Heart right ventricle (tissue), 16 donors: ENCODE measurements at regions not wholly inside any gene's neighbourhood (a gene's known extent, or its start where the extent isn't known, plus 50 kb on each side); places are given as distances from the start of the nearest gene placed in this dataset.
"Not testable (repeated sequence)": the region's sequence is repeated elsewhere in the genome, so short reads cannot be mapped to it uniquely, and the experiment has no call there.

Experiments used
- ATAC-seq, 8 donors: fragments of 200-7000 bp; cut with Tn5 transposase; one replicate each; pipeline ENCODE4 v1.9.1; 2020; ENCODE audit warnings: mild to moderate bottlenecking in 8 of 8, moderate library complexity in 8 of 8, moderate number of reproducible peaks in 1 of 8
- DNase-seq, 2 donors: peaks; one replicate each; pipeline ENCODE4 v3.0.0-alpha.2; 2020
- H3K27ac ChIP-seq, 10 donors: fragments of 200-600 bp; sonication (generic) in 2 of 10; one replicate each; pipeline versions ENCODE4 v1.5.0 to v1.8.0; 2020 to 2022; ENCODE audit warnings: mild to moderate bottlenecking in 3 of 10
- H3K27me3 ChIP-seq, 7 donors: fragments of 200-600 bp; one replicate each; pipeline ENCODE4 v1.8.0; 2021 to 2022; ENCODE audit warnings: mild to moderate bottlenecking in 2 of 7
- H3K36me3 ChIP-seq, 9 donors: fragments of 200-600 bp; sonication (generic) in 1 of 9; one replicate each; pipeline versions ENCODE4 v1.5.0 to v1.8.0; 2020 to 2022; ENCODE audit warnings: mild to moderate bottlenecking in 2 of 9
- H3K4me1 ChIP-seq, 9 donors: fragments of 200-600 bp; sonication (generic) in 1 of 9; one replicate each; pipeline versions ENCODE4 v1.5.0 to v1.8.0; 2020 to 2022; ENCODE audit warnings: mild to moderate bottlenecking in 4 of 9
- H3K4me3 ChIP-seq, 10 donors: fragments of 200-600 bp; sonication (generic) in 2 of 10; one replicate each; pipeline versions ENCODE4 v1.5.0 to v1.8.0; 2020 to 2022; ENCODE audit warnings: mild to moderate bottlenecking in 7 of 10, moderate library complexity in 2 of 10
- H3K9me3 ChIP-seq, 11 donors: fragments of 200-600 bp in 10 of 11; sonication (generic) in 2 of 11; one replicate each; pipeline versions ENCODE4 v1.5.0 to v1.8.0; 2013 to 2022; ENCODE audit warnings: mild to moderate bottlenecking in 2 of 11, control low read depth in 1 of 11, moderate library complexity in 1 of 11
- CTCF ChIP-seq, 9 donors: fragments of 200-600 bp; sonication (generic) in 2 of 9; IDR thresholded peaks; one replicate each; pipeline versions ENCODE4 v1.5.0 to v1.8.0; 2021 to 2022; ENCODE audit warnings: antibody characterized with exemption in 9 of 9, mild to moderate bottlenecking in 5 of 9, moderate library complexity in 1 of 9
- WGBS, 2 donors: extraction: QIAGEN DNeasy Blood & Tissue Kit; methylation state at CpG; one replicate each; pipeline ENCODE4 v1.1.7; 2013; ENCODE audit warnings: inconsistent platforms in 1 of 2; 5-methylcytosine and 5-hydroxymethylcytosine counted together
- intact Hi-C, 10 donors: fragments of 100-400 bp; cut with DNase I; formaldehyde crosslinking; loops; one replicate each; pipeline versions ENCODE4 v1.11.1 to v1.14.2; 2022
- donor health status: Arrhythmogenic right ventricular cardiomyopathy.
- donor health status: ischemic (EF 13 %, LVEDD 7.1; RV severe dilation, severe dysfunction).
- donor health status: healthy with polysubstance abuse.
- donor health status: DM: no; HTN: yes; CAD: no.
- donor health status: DM: no; HTN: no; CAD: no.
- donor health status: ischemic (EF 25% LVEDD 6.9; RV normal size, moderate dysfunction).
- donor health status: ischemic (EF 25% LVEDD 5.7; RV mildly dilated, moderate dysfunction).
- donor health status: healthy.
- donor health status: DM: yes; HTN: yes; CAD: no.
- donor health status: Ischemic cardiomyopathy.
- donor health status: ischemic (EF 35%, LVEDD 5.7; RV mildly dilated, moderate dysfunction).
- donor health status: nonischemic (EF 11% LVEDD 7.7; RV severe dilation, severe dysfunction).
- donor health status: DM: yes; HTN: yes; CAD: no.
- donor health status: PGD.
- donor health status: ischemic (EF 29% LVEDD 5.4; RV normal size, mild dysfunction).
- donor health status: nonischemic (EF 23%, LVEDD 6.1; RV moderate dilation, normal function).

- intact Hi-C loops: no loop called here
- Histone ChIP-seq H3K4me1 (no peaks in the 10 kb centered on the region), H3K36me3 (no peaks in the 10 kb centered on the region), H3K27ac (no peak overlapping the region), H3K27me3 (peaks cover 0 to 21% (median 0%) of the 10 kb centered on the region in 7 donors), H3K9me3 (peaks cover 0 to 21% (median 0%) of the 10 kb centered on the region in 11 donors), H3K4me3 (no peak overlapping the region)
- no peak for TF ChIP-seq CTCF (IDR thresholded peaks at IDR 0.05)
- ATAC-seq: no peak
- 76 to 81% methylated on average over 11 of the region's 11 CpGs for WGBS, 2 donors
- DNase-seq: no peak
Measured at GRCh38 chr22:49006207-49007012, 821.3 kb downstream of the BRD1 start.

- Histone ChIP-seq H3K4me1 (no peaks in the 10 kb centered on the region), H3K27me3 (peaks cover 0 to 21% (median 0%) of the 10 kb centered on the region in 7 donors), H3K27ac (no peak overlapping the region), H3K9me3 (peaks cover 0 to 23% (median 0%) of the 10 kb centered on the region in 11 donors), H3K36me3 (no peaks in the 10 kb centered on the region), H3K4me3 (no peak overlapping the region)
- DNase-seq (no peak), ATAC-seq (no peak)
- WGBS, 2 donors: 67 to 75% methylated on average over 7 of the region's 7 CpGs
- no peak for TF ChIP-seq CTCF (IDR thresholded peaks at IDR 0.05)
- intact Hi-C loops: no loop called here
Measured at GRCh38 chr22:49005557-49005956, 822.1 kb downstream of the BRD1 start.

GRCh38 chr22:49004484-49005399, 822.9 kb downstream of the BRD1 start:
- 83 to 86% methylated on average over 29 of the region's 29 CpGs for WGBS, 2 donors
- Histone ChIP-seq H3K27ac (no peak overlapping the region), H3K9me3 (peaks cover 0 to 26% (median 0%) of the 10 kb centered on the region in 11 donors), H3K4me3 (no peak overlapping the region), H3K27me3 (peaks cover 0 to 18% (median 0%) of the 10 kb centered on the region in 7 donors), H3K36me3 (no peaks in the 10 kb centered on the region), H3K4me1 (no peaks in the 10 kb centered on the region)
- no peak for ATAC-seq
- DNase-seq: no peak
- TF ChIP-seq CTCF (IDR thresholded peaks at IDR 0.05): no peak
- intact Hi-C loops: no loop called here

- H3K27ac ChIP-seq, intact Hi-C loops, H3K36me3 ChIP-seq, ATAC-seq, DNase-seq, H3K27me3 ChIP-seq, H3K4me1 ChIP-seq, H3K4me3 ChIP-seq: not testable (repeated sequence)
- peaks cover 0 to 17% (median 0%) of the 10 kb centered on the region in 11 donors for H3K9me3 ChIP-seq
- WGBS, 2 donors: 91 to 95% methylated on average over 14 of the region's 14 CpGs
Measured at GRCh38 chr22:48997605-48998004, 830.1 kb downstream of the BRD1 start.
